NK-92 treated with Interleukin-12 subunit alpha and Interleukin-12 subunit beta, amount 100 ng/mL, for 24 hours (cell line): ENCODE measurements at regions not wholly inside any gene's neighbourhood (a gene's known extent, or its start where the extent isn't known, plus 50 kb on each side); places are given as distances from the start of the nearest gene placed in this dataset.

ENCODE experiments used
- DNase-seq: peaks from one replicate; lab custom pipeline; 2025; lab: John Stamatoyannopoulos, UW

- DNase-seq: no peak
Observed at GRCh38 chr6:142561511-142562265, 259.9 kb downstream of the ADGRG6 start.

- DNase-seq: no peak
Observed at GRCh38 chr6:142562865-142563264, 261.1 kb downstream of the ADGRG6 start.

- DNase-seq: peak; percentile 6
Observed at GRCh38 chr6:142566628-142567396, 265.0 kb downstream of the ADGRG6 start.

- no peak for DNase-seq
Observed at GRCh38 chr6:142567461-142567860, 265.7 kb downstream of the ADGRG6 start.

- DNase-seq: no peak
Observed at GRCh38 chr6:142568857-142569597, 267.2 kb downstream of the ADGRG6 start.

GRCh38 chr6:142569676-142570075 is 267.9 kb downstream of the ADGRG6 start:
- DNase-seq: no peak

- no peak for DNase-seq
Observed at GRCh38 chr6:142570221-142570671, 268.4 kb downstream of the ADGRG6 start.

- no peak for DNase-seq
Observed at GRCh38 chr6:142592876-142593275, 291.1 kb downstream of the ADGRG6 start.

GRCh38 chr6:142597836-142598235 is 296.0 kb downstream of the ADGRG6 start:
- DNase-seq: no peak

- no peak for DNase-seq
Observed at GRCh38 chr6:142601427-142601826, 299.6 kb downstream of the ADGRG6 start.

GRCh38 chr6:142602972-142603371 is 301.2 kb downstream of the ADGRG6 start:
- DNase-seq: no peak

GRCh38 chr6:142605922-142606485 is 304.2 kb downstream of the ADGRG6 start:
- DNase-seq: no peak

- no peak for DNase-seq
Observed at GRCh38 chr6:142612956-142613355, 311.1 kb downstream of the ADGRG6 start.

GRCh38 chr6:142613981-142614380 is 312.2 kb downstream of the ADGRG6 start:
- no peak for DNase-seq

- DNase-seq: no peak
Observed at GRCh38 chr6:142617158-142617557, 315.4 kb downstream of the ADGRG6 start.

- no peak for DNase-seq
Observed at GRCh38 chr6:142621822-142622221, 320.0 kb downstream of the ADGRG6 start.

- no peak for DNase-seq
Observed at GRCh38 chr6:142624978-142625715, 319.8 kb downstream of the HIVEP2 start.

GRCh38 chr6:142627474-142627873 is 317.5 kb downstream of the HIVEP2 start:
- no peak for DNase-seq

GRCh38 chr6:142631517-142632385 is 313.2 kb downstream of the HIVEP2 start:
- no peak for DNase-seq

- DNase-seq: no peak
Observed at GRCh38 chr6:142633317-142633716, 311.7 kb downstream of the HIVEP2 start.

GRCh38 chr6:142635130-142635529 is 309.8 kb downstream of the HIVEP2 start:
- DNase-seq: no peak
